Putamen (tissue), 1 donor: ENCODE measurements at regions not wholly inside any gene's neighbourhood (a gene's known extent, or its start where the extent isn't known, plus 50 kb on each side); places are given as distances from the start of the nearest gene placed in this dataset.
"Not testable (repeated sequence)": the region's sequence is repeated elsewhere in the genome, so short reads cannot be mapped to it uniquely, and the experiment has no call there.

ENCODE experiments used
- DNase-seq: peaks from one replicate; pipeline ENCODE4 v3.0.0-alpha.2; 2016; ENCODE audit warnings: low spot score

GRCh38 chr5:96528826-96529474 is 95.9 kb upstream of the PCSK1 start:
- DNase-seq: peak; percentile 42

GRCh38 chr5:96529559-96529958 is 96.5 kb upstream of the PCSK1 start:
- no peak for DNase-seq

- DNase-seq: no peak
These were observed 97.9 kb upstream of the PCSK1 start for GRCh38 chr5:96530901-96531300.

- no peak for DNase-seq
These were observed 100.3 kb upstream of the PCSK1 start for GRCh38 chr5:96533371-96533770.

- no peak for DNase-seq
These were observed 104.3 kb upstream of the PCSK1 start for GRCh38 chr5:96537386-96537785.

- no peak for DNase-seq
These were observed 105.8 kb upstream of the PCSK1 start for GRCh38 chr5:96538808-96539250.

GRCh38 chr5:96546120-96546519 is 113.1 kb upstream of the PCSK1 start:
- DNase-seq: no peak

GRCh38 chr5:96547486-96547885 is 114.4 kb upstream of the PCSK1 start:
- DNase-seq: no peak

- no peak for DNase-seq
These were observed 113.3 kb upstream of the CAST start for GRCh38 chr5:96548905-96549304.

GRCh38 chr5:96560857-96561256 is 101.3 kb upstream of the CAST start:
- not testable (repeated sequence) for DNase-seq

GRCh38 chr5:96562614-96563013 is 99.6 kb upstream of the CAST start:
- no peak for DNase-seq

- no peak for DNase-seq
These were observed 98.4 kb upstream of the CAST start for GRCh38 chr5:96563816-96564215.

- DNase-seq: peak; percentile 69
These were observed 96.5 kb upstream of the CAST start for GRCh38 chr5:96565582-96566265.

- peak; percentile 6 for DNase-seq
These were observed 95.2 kb upstream of the CAST start for GRCh38 chr5:96566833-96567587.

- no peak for DNase-seq
These were observed 92.8 kb upstream of the CAST start for GRCh38 chr5:96569332-96569731.

GRCh38 chr5:96569770-96570169 is 92.4 kb upstream of the CAST start:
- no peak for DNase-seq

- no peak for DNase-seq
These were observed 89.2 kb upstream of the CAST start for GRCh38 chr5:96572864-96573512.

- DNase-seq: no peak
These were observed 88.7 kb upstream of the CAST start for GRCh38 chr5:96573513-96573894.

- DNase-seq: no peak
These were observed 85.3 kb upstream of the CAST start for GRCh38 chr5:96576876-96577275.

- DNase-seq: no peak
These were observed 84.3 kb upstream of the CAST start for GRCh38 chr5:96577909-96578308.

- DNase-seq: no peak
These were observed 82.5 kb upstream of the CAST start for GRCh38 chr5:96579711-96580110.

- no peak for DNase-seq
These were observed 79.8 kb upstream of the CAST start for GRCh38 chr5:96582343-96582742.

GRCh38 chr5:96584712-96585111 is 77.5 kb upstream of the CAST start:
- DNase-seq: no peak
